H1 (cell line): ENCODE measurements at regions not wholly inside any gene's neighbourhood (a gene's known extent, or its start where the extent isn't known, plus 50 kb on each side); places are given as distances from the start of the nearest gene placed in this dataset.

Experiments used
- CTCF ChIA-PET: fragments of 300-600 bp; sonication (Branson Sonifier 250); formaldehyde crosslinking; loops from one replicate; lab custom pipeline; 2021; ENCODE audit not compliant: partially characterized antibody; lab: Charles Lee
- POLR2A ChIA-PET: fragments of 300-600 bp; sonication (Branson Sonifier 250); formaldehyde crosslinking; loops from one replicate; lab custom pipeline; 2021; ENCODE audit warnings: inconsistent platforms; ENCODE audit not compliant: partially characterized antibody; lab: Charles Lee
- DNase-seq, 2 experiments: peaks; one replicate each; pipeline versions ENCODE4 v3.0.0 to v3.0.0-alpha.2; 2010 to 2022; ENCODE audit warnings: low spot score in 2 of 2, low read depth in 1 of 2, mixed read lengths in 1 of 2
- FAIRE-seq: peaks from 2 replicates; lab custom pipeline; 2011; peaks lifted over from hg19 to GRCh38; lab: Jason Lieb, UNC
- H2AFZ ChIP-seq: 2 replicates; pipeline ENCODE4 v1.8.1; 2012; ENCODE audit warnings: low read length, inconsistent platforms
- H2AK5ac ChIP-seq: 2 replicates; pipeline ENCODE4 v1.6.1; 2013; ENCODE audit warnings: low read depth, low read length
- H2BK120ac ChIP-seq: replicated peaks from 2 replicates; pipeline ENCODE3; 2013; ENCODE audit warnings: low read depth, low read length, inconsistent platforms
- H2BK12ac ChIP-seq: 2 replicates; pipeline ENCODE4 v1.6.1; 2013; ENCODE audit warnings: low read depth, low read length
- H2BK15ac ChIP-seq: 2 replicates; pipeline ENCODE4 v1.6.1; 2013; ENCODE audit warnings: low read length
- H2BK20ac ChIP-seq: 2 replicates; pipeline ENCODE4 v1.6.1; 2013; ENCODE audit warnings: low read length
- H2BK5ac ChIP-seq: 2 replicates; pipeline ENCODE4 v1.6.1; 2013; ENCODE audit warnings: low read depth, low read length
- H3K14ac ChIP-seq: 2 replicates; pipeline ENCODE4 v1.6.1; 2013; ENCODE audit warnings: inconsistent platforms; ENCODE audit not compliant: insufficient read length
- H3K18ac ChIP-seq: 2 replicates; pipeline ENCODE4 v1.6.1; 2013; ENCODE audit warnings: low read length; ENCODE audit errors: extremely low read depth
- H3K23ac ChIP-seq: 2 replicates; pipeline ENCODE4 v1.6.1; 2013; ENCODE audit warnings: inconsistent platforms; ENCODE audit not compliant: insufficient read length
- H3K23me2 ChIP-seq: 2 replicates; pipeline ENCODE4 v1.6.1; 2013; ENCODE audit warnings: low read depth, low read length
- H3K27ac ChIP-seq: 2 replicates; pipeline ENCODE4 v1.6.1; 2011; ENCODE audit warnings: low read depth, low read length, inconsistent platforms
- H3K27me3 ChIP-seq, 4 experiments: replicated peaks in 1 of 4; 1 replicate in 1 of 4; 2 replicates in 3 of 4; pipeline versions ENCODE4 v1.6.1 to v1.8.1; 2011 to 2013; ENCODE audit warnings: low read length in 3 of 4, mild to moderate bottlenecking in 3 of 4, inconsistent platforms in 2 of 4, mixed read lengths in 2 of 4, moderate library complexity in 1 of 4; ENCODE audit not compliant: control insufficient read depth in 3 of 4, insufficient read depth in 3 of 4; ENCODE audit errors: extremely low read depth in 1 of 4
- H3K36me3 ChIP-seq, 4 experiments: 2 replicates each; pipeline versions ENCODE4 v1.6.1 to v1.8.1; 2011 to 2013; ENCODE audit warnings: mild to moderate bottlenecking in 4 of 4, low read length in 3 of 4, moderate library complexity in 2 of 4, control low read depth in 1 of 4, inconsistent platforms in 1 of 4; ENCODE audit not compliant: insufficient read depth in 4 of 4, control insufficient read depth in 2 of 4
- H3K4ac ChIP-seq: replicated peaks from 2 replicates; pipeline ENCODE3; 2013; ENCODE audit warnings: low read length, low read depth, mixed read lengths, inconsistent platforms; ENCODE audit not compliant: insufficient read length
- H3K4me1 ChIP-seq, 4 experiments: replicated peaks in 1 of 4; 1 replicate in 1 of 4; 2 replicates in 3 of 4; pipeline versions ENCODE4 v1.6.1 to v1.8.1; 2011 to 2013; ENCODE audit warnings: low read length in 3 of 4, inconsistent platforms in 2 of 4, mixed read lengths in 1 of 4; ENCODE audit not compliant: insufficient read depth in 4 of 4, control insufficient read depth in 3 of 4
- H3K4me2 ChIP-seq, 2 experiments: 2 replicates each; pipeline versions ENCODE4 v1.6.1 to v1.8.1; 2011 to 2013; ENCODE audit warnings: low read depth in 2 of 2, low read length in 2 of 2, control low read depth in 1 of 2, inconsistent platforms in 1 of 2, mild to moderate bottlenecking in 1 of 2; ENCODE audit not compliant: insufficient read depth in 1 of 2
- H3K4me3 ChIP-seq, 4 experiments: fragments of 200-600, 300-600 bp in 1 of 4; sonication (generic), shearing (Covaris generic), sonication (Bioruptor Twin) in 1 of 4; 2 replicates each; pipeline versions ENCODE4 v1.5.1 to v1.8.1; 2011 to 2016; ENCODE audit warnings: low read length in 4 of 4, low read depth in 3 of 4, control low read depth in 2 of 4, inconsistent platforms in 2 of 4, mild to moderate bottlenecking in 2 of 4, mixed read lengths in 1 of 4, moderate library complexity in 1 of 4; ENCODE audit not compliant: insufficient read depth in 2 of 4; ENCODE audit errors: extremely low read depth in 1 of 4
- H3K56ac ChIP-seq: replicated peaks from 2 replicates; pipeline ENCODE3; 2013; ENCODE audit warnings: low read depth, mild to moderate bottlenecking, mixed read lengths, low read length, inconsistent platforms; ENCODE audit not compliant: insufficient read length
- H3K79me1 ChIP-seq: 2 replicates; pipeline ENCODE4 v1.6.1; 2013; ENCODE audit warnings: low read depth, low read length, control low read depth
- H3K79me2 ChIP-seq, 2 experiments: 2 replicates each; pipeline versions ENCODE4 v1.6.1 to v1.8.1; 2012 to 2013; ENCODE audit warnings: low read length in 2 of 2, mild to moderate bottlenecking in 2 of 2, inconsistent platforms in 1 of 2; ENCODE audit not compliant: insufficient read depth in 2 of 2, control insufficient read depth in 1 of 2
- H3K9ac ChIP-seq, 4 experiments: replicated peaks in 1 of 4; 1 replicate in 1 of 4; 2 replicates in 3 of 4; pipeline versions ENCODE4 v1.6.1 to v1.8.1; 2011 to 2013; ENCODE audit warnings: low read depth in 3 of 4, low read length in 3 of 4, control low read depth in 2 of 4, mild to moderate bottlenecking in 2 of 4, moderate library complexity in 2 of 4, inconsistent platforms in 1 of 4; ENCODE audit errors: extremely low read depth in 1 of 4
- H3K9me3 ChIP-seq, 2 experiments: 2 replicates each; pipeline versions ENCODE4 v1.6.1 to v1.8.1; 2012 to 2013; ENCODE audit warnings: mild to moderate bottlenecking in 2 of 2, moderate library complexity in 2 of 2, control low read depth in 1 of 2, inconsistent platforms in 1 of 2, low read depth in 1 of 2, low read length in 1 of 2, mixed read lengths in 1 of 2; ENCODE audit not compliant: insufficient read depth in 2 of 2
- H4K20me1 ChIP-seq, 2 experiments: replicated peaks in 1 of 2; 2 replicates each; pipeline versions ENCODE3 to v1.8.1; 2011 to 2013; ENCODE audit warnings: inconsistent platforms in 2 of 2, low read length in 2 of 2, mild to moderate bottlenecking in 1 of 2; ENCODE audit not compliant: insufficient read depth in 2 of 2, control insufficient read depth in 1 of 2
- H4K5ac ChIP-seq: 2 replicates; pipeline ENCODE4 v1.6.1; 2013; ENCODE audit warnings: low read length, low read depth, mixed read lengths, inconsistent platforms; ENCODE audit not compliant: insufficient read length
- H4K8ac ChIP-seq: 2 replicates; pipeline ENCODE4 v1.8.0; 2013; ENCODE audit warnings: mild to moderate bottlenecking, moderate library complexity, low read length, inconsistent platforms; ENCODE audit not compliant: insufficient read depth; ENCODE audit errors: extremely low read depth
- H4K91ac ChIP-seq: replicated peaks from 2 replicates; pipeline ENCODE3; 2013; ENCODE audit warnings: low read length, mixed read lengths, inconsistent platforms; ENCODE audit not compliant: insufficient read length
- CHD2 ChIP-seq: IDR thresholded peaks from 2 replicates; pipeline ENCODE4 v1.6.1; 2012; ENCODE audit warnings: low read length, improper control_type of control experiment
- RBBP5 ChIP-seq: IDR thresholded peaks from 2 replicates; pipeline ENCODE4 v1.7.1; 2012; ENCODE audit warnings: low read depth, mild to moderate bottlenecking, inconsistent platforms, low read length, moderate library complexity, borderline replicate concordance
- WGBS, 2 experiments: shearing (Covaris generic) in 1 of 2; methylation state at CpG; one replicate each; pipeline versions ENCODE4 v1.1.6 to v1.1.7; 2013 to 2015; ENCODE audit warnings: low lambda C conversion rate in 2 of 2, mixed read lengths in 2 of 2, inconsistent platforms in 1 of 2, low coverage in 1 of 2, missing lambda C conversion rate in 1 of 2; ENCODE audit not compliant: insufficient replicate concordance in 2 of 2, insufficient coverage in 1 of 2, insufficient read length in 1 of 2; ENCODE audit errors: extremely low coverage in 1 of 2, missing lambda C conversion rate in 1 of 2; 5-methylcytosine and 5-hydroxymethylcytosine counted together

- POLR2A ChIA-PET: no interaction called here
- H3K27ac ChIP-seq: no peak overlapping the region
These were observed 95.7 kb upstream of the NCAM2 start for GRCh38 chr21:20902511-20902910.

More at GRCh38 chr21:20902511-20902910, 95.7 kb upstream of the NCAM2 start:
- H2AFZ ChIP-seq: no peak overlapping the region
- no peak overlapping the region for H2BK20ac ChIP-seq
- no peaks in the 10 kb centered on the region; the same call in 1 of the 2 replicates for H3K23me2 ChIP-seq
- H3K4me2 ChIP-seq: no peak overlapping the region
- no peak overlapping the region for H4K5ac ChIP-seq
- TF ChIP-seq CHD2: no peak
- TF ChIP-seq RBBP5: no peak
- no peak overlapping the region for H3K9ac ChIP-seq
- H4K91ac ChIP-seq: no peak overlapping the region
- H3K9me3 ChIP-seq: no peaks in the 10 kb centered on the region
- no peak overlapping the region for H4K8ac ChIP-seq
- H2AK5ac ChIP-seq: no peak overlapping the region
- H2BK5ac ChIP-seq: no peak overlapping the region
- H3K79me1 ChIP-seq: no peaks in the 10 kb centered on the region
- no peak overlapping the region for H2BK15ac ChIP-seq
- FAIRE-seq (no peak), DNase-seq (no peak)
- CTCF ChIA-PET: interaction anchor here (0.6 kb wide), 1 partner anchor 1911 kb away, joined by 4 read pairs; no protein-coding TSS in a partner anchor
- H3K18ac ChIP-seq: no peak overlapping the region
- no peak overlapping the region for H3K4me3 ChIP-seq
- H3K4me1 ChIP-seq: no peaks in the 10 kb centered on the region
- 90% methylated on average over 2 of the region's 2 CpGs; no CpG with 5 or more reads in 1 of the 2 experiments for WGBS, 2 experiments
- no peak overlapping the region for H3K56ac ChIP-seq
- H4K20me1 ChIP-seq: no peaks in the 10 kb centered on the region
- no peak overlapping the region for H2BK120ac ChIP-seq
- no peaks in the 10 kb centered on the region for H3K36me3 ChIP-seq
- no peak overlapping the region for H3K23ac ChIP-seq
- no peaks in the 10 kb centered on the region for H3K27me3 ChIP-seq
- no peak overlapping the region for H2BK12ac ChIP-seq
- H3K14ac ChIP-seq: no peak overlapping the region
- no peak overlapping the region for H3K4ac ChIP-seq
- no peaks in the 10 kb centered on the region for H3K79me2 ChIP-seq
